GM12874 (cell line): ENCODE measurements at regions not wholly inside any gene's neighbourhood (a gene's known extent, or its start where the extent isn't known, plus 50 kb on each side); places are given as distances from the start of the nearest gene placed in this dataset.

Experiments
- TF ChIP-seq, protein P1 (sequence below): IDR thresholded peaks from 2 replicates; pipeline ENCODE4 v1.5.1; 2011; ENCODE audit warnings: low read depth, mild to moderate bottlenecking, control low read depth, low read length, moderate library complexity; ENCODE audit not compliant: insufficient read depth

DNA sequence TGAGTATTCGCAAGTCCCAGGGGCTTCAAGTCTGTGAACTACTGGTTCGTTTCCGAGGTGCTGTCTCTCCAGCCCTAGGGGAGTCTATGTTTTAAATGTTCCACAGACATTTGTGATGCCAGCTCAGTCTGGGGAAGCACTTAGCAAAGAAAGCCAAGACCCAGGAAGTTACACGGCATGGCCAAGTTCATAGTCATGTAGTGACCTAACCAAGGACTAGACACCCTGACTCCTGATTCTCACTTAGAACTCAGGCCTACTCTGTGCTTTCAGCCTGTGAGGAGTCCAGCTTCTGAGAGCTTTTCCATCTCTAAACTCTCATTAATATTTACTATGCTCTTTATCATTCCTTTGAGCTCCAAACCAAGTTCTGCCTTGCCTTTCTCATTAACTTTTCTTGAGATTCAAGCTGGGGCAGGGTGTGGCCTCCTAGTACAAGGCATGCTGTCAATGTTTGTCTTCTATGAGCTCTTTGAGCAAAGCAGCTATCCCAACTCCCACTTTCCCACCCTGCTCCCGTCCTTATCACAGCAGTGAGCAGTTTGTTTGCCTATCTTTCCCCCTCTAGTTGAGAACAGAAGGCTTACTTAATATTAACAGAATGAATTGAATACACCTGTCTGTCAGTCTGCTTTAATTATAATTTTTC lies 105.4 kb upstream of the FAM9C start:
- TF ChIP-seq, protein P1, sequence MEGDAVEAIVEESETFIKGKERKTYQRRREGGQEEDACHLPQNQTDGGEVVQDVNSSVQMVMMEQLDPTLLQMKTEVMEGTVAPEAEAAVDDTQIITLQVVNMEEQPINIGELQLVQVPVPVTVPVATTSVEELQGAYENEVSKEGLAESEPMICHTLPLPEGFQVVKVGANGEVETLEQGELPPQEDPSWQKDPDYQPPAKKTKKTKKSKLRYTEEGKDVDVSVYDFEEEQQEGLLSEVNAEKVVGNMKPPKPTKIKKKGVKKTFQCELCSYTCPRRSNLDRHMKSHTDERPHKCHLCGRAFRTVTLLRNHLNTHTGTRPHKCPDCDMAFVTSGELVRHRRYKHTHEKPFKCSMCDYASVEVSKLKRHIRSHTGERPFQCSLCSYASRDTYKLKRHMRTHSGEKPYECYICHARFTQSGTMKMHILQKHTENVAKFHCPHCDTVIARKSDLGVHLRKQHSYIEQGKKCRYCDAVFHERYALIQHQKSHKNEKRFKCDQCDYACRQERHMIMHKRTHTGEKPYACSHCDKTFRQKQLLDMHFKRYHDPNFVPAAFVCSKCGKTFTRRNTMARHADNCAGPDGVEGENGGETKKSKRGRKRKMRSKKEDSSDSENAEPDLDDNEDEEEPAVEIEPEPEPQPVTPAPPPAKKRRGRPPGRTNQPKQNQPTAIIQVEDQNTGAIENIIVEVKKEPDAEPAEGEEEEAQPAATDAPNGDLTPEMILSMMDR: no peak

DNA sequence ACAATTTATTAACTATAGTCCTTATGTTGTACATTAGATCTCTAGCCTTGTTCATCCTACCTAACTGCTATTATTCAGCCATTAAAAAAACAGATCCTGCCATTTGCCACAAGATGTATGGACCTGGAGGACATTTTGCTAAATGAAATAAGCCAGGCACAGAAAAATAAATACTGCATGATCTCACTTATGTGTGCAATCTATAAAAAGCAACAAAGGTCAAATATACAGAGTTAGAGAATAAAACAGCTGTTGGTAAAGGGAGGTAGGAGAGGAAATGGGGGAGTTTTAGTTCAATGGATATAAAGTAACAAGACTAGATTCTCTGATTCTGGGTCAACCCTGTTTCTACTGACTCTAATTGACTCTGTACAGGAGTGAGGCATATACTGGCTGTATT lies 103.3 kb upstream of the FAM9C start:
- TF ChIP-seq, protein P1: no peak

DNA sequence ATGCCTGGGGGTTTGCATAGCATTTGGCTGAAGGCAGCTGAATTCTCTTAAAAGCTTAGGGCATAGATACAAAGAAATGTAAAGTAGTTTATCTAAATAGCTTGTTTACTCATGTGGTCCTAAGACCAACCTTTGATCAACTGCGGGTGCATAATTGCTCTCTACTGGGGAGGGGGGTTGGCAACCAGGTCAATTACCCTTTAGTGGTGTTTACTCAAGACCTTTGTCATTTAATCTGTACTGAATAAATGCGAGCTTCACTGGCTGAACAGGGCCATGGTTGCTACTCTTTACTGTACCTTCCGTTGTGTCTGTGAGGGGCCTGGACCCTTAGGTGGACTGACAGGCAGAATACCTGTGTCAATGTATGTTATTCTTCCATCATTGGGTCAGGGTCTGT lies 102.7 kb upstream of the FAM9C start:
- TF ChIP-seq, protein P1: no peak

DNA sequence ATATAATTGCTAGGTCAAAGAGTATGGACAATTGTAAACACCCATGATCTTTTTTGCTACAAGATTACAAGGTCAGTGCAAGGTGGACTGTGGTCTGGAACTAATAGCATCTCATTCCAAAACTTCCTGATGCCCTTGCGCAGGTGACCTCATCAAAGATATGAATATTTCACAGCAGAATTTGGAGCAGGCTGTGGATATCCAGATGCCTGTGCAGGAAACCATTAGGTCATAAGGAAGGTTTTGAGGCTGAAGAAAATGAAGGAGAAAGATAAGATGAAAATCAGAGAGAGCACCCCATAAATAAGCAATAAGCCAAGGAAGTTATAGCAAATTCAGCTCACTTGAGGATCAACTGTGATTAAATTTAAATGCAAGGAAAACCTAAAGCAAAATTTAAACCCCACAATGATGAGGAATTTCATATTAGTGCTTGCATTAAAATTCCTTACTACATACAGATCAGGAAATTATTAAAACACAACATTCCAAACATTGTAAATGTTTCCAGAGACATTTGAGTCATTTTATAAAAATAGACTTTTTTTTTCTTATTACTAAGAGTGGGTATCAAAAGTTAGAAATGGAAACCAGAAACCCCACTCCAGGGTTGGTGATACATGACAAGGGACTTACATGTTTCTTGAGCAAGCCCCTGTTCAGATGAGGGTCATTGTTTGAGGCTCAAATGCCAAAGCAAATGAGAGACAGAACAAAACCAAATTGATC lies 100.7 kb upstream of the FAM9C start:
- TF ChIP-seq, protein P1: no peak

DNA sequence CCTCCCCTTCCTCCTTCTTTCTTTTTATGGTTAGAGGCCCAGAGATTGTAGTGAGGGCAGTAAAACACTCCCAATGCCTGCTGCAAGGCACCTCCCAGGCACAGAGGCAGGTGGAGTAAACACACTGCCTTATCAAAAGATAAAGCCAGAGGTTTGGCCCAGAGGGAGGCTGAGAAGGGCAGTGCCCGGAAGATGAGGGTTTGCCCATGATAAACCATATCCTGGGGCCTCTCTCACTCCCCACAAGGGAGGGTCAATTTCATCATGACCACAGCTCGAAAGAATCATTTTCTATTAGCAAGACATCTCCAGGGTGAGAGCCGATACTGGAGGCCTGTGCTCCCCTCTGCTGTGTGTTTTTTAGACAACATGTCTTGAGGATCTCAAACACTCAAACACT lies 98.5 kb upstream of the FAM9C start:
- TF ChIP-seq, protein P1: no peak

DNA sequence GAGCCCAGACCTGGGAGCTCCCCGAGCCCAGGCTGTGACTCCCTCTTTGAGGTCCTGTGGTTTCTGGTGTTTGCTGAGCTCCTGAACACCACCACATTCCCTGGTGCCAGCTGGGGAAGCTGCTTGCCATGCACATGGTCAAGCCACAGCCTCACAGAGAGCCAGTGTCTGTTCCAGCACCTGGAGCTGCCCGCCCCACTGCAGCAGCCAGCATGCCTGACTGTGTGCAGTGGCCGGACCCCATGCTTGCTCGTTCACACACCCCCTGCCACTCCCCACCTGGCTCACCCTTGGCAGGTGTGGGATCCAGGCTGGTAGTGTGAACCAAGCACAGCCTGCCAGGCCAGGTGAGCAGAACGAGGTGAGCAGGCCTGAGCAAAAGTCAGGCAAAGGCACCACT lies 95.6 kb upstream of the FAM9C start:
- TF ChIP-seq, protein P1: no peak

DNA sequence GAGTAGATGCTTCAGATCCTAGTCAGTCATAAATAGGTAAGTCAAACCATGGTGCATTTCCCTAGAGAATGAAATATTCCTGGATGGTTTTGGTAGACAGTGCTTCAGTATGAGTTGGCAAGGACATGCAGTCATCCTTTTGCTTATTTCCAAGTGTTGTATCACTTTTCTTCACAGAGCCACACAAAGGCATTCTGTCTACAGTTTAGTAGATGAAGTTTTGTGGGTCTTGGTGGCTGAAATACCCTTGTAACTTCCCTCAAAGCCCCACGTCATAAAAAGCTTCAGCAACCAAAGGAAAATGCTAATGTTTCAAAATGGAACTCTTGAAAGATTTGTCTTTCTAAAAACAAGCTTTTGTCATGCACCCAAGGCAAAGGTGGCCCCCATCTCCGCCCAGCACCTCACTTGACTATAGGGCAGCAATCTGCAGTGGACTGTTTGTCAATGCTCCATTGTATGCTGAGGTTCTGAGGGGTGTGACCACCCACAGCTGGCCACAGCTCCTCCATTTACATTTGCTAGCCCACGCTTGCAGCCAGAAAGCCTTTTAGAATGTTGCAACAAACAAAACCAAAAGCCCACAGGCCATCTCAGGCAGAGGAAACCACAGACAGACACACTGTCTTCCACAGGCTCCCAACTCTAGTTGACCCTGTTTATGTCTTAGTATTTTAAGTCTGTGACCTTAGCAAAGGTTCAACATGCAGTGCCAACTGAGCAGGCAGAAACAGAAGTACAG lies 87.1 kb upstream of the FAM9C start:
- TF ChIP-seq, protein P1: no peak
